Type B pancreatic cell (in vitro differentiated cells): ENCODE measurements at regions not wholly inside any gene's neighbourhood (a gene's known extent, or its start where the extent isn't known, plus 50 kb on each side); places are given as distances from the start of the nearest gene placed in this dataset.

Source experiments
- DNase-seq: peaks from one replicate; pipeline ENCODE4 v3.0.0; 2021; ENCODE audit warnings: mixed read lengths; ENCODE audit not compliant: unreplicated experiment; ENCODE audit errors: extremely low spot score
- H3K27ac Mint-ChIP-seq: 2 replicates; pipeline ENCODE4 v1.8.0; 2021; ENCODE audit warnings: mild to moderate bottlenecking, mixed read lengths
- H3K27me3 Mint-ChIP-seq: 2 replicates; pipeline ENCODE4 v1.8.0; 2021; ENCODE audit warnings: mixed read lengths
- H3K36me3 Mint-ChIP-seq: 2 replicates; pipeline ENCODE4 v1.8.0; 2021; ENCODE audit warnings: mixed read lengths
- H3K4me1 Mint-ChIP-seq: one replicate; pipeline ENCODE4 v1.8.0; 2021; ENCODE audit warnings: mixed read lengths; ENCODE audit not compliant: unreplicated experiment
- H3K4me3 Mint-ChIP-seq: 2 replicates; pipeline ENCODE4 v1.8.0; 2021; ENCODE audit warnings: mild to moderate bottlenecking, mixed read lengths
- H3K9me3 Mint-ChIP-seq: 2 replicates; pipeline ENCODE4 v1.8.0; 2021; ENCODE audit warnings: mixed read lengths
- CTCF ChIP-seq: fragments of 200-600 bp; sonication (generic); conservative IDR thresholded peaks from 2 replicates; pipeline ENCODE4 v1.5.0; 2021; ENCODE audit warnings: antibody characterized with exemption, mild to moderate bottlenecking

DNA sequence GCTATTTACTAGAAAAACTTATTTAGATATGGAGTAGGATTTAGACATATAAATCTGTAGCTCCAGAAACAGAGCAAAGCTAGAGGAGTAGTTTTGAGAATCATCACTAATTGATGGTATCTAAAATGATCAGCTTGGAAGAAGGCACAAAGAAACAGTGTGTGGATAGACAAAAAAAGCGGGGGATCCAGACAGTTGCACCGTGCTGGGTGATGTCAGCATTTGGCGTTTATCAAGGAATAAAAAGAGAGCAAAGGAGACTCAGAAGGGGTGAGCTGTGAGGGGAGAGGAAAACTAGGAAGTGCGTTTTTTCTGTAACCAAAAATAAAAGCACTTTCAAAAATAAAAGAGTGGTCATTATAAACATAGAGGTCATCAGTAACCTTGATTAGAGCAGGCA is 90.5 kb upstream of the GPRIN3 start:
- no peak overlapping the region for H3K27ac Mint-ChIP-seq
- no peak overlapping the region for H3K4me3 Mint-ChIP-seq
- H3K27me3 Mint-ChIP-seq: no peaks in the 10 kb centered on the region
- H3K4me1 Mint-ChIP-seq: no peaks in the 10 kb centered on the region
- H3K9me3 Mint-ChIP-seq: no peaks in the 10 kb centered on the region
- TF ChIP-seq CTCF: no peak
- no peaks in the 10 kb centered on the region for H3K36me3 Mint-ChIP-seq
- DNase-seq: no peak

DNA sequence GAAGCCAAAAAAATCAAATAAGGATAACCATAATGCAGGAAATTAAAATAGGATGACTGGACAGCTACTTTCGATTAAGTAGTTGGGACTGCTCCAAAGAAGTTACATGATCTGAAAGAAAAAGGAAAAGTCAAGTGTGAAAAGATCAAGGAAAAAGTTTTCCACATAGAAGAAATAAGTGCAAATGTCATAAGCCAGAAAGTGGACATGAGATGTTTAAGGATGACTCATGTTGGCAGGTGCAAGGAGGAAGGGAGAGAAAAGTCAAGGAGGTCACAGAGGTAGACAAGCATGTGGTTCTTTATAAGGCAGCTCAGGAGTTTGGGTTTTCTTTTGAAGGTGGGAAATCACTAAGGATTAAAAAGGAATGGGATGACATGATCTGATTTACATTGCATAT is 89.8 kb upstream of the GPRIN3 start:
- H3K4me3 Mint-ChIP-seq: no peak overlapping the region

GRCh38 chr4:89382439-89382838 is 74.8 kb upstream of the GPRIN3 start:
- H3K4me3 Mint-ChIP-seq: no peak overlapping the region
- no peak overlapping the region for H3K27ac Mint-ChIP-seq
- no peak for DNase-seq
- H3K36me3 Mint-ChIP-seq: no peaks in the 10 kb centered on the region
- H3K9me3 Mint-ChIP-seq: peaks cover 4% of the 10 kb centered on the region
- H3K27me3 Mint-ChIP-seq: peaks cover 10% of the 10 kb centered on the region
- TF ChIP-seq CTCF: no peak
- H3K4me1 Mint-ChIP-seq: no peaks in the 10 kb centered on the region

More for the DNA sequence above, 89.8 kb upstream of the GPRIN3 start:
- Mint-ChIP-seq H3K9me3 (no peaks in the 10 kb centered on the region), H3K27me3 (no peaks in the 10 kb centered on the region), H3K36me3 (no peaks in the 10 kb centered on the region), H3K4me1 (no peaks in the 10 kb centered on the region), H3K27ac (no peak overlapping the region)
- TF ChIP-seq CTCF: no peak
- DNase-seq: no peak

DNA sequence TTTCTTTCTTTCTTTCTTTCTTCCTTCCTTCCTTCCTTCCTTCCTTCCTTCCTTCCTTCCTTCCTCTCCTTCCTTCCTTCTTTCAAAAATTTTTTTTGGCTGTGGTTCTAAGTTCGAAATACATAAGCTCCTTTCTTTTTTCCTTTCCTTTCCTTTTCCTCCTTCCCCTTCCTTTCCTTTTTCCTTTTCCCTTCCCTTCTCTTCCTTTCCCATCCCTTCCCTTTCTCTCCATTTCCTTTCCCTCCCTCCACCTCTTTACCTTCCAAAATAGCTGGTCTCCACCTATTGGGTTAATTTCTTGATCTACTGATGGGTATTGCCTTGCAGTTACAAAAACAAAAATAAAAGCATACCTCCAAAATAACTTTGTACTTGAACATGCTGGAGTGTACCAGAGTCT is 73.4 kb upstream of the GPRIN3 start:
- Mint-ChIP-seq H3K4me1 (no peaks in the 10 kb centered on the region), H3K36me3 (no peaks in the 10 kb centered on the region), H3K27me3 (peaks cover 3% of the 10 kb centered on the region), H3K4me3 (no peak overlapping the region), H3K9me3 (no peaks in the 10 kb centered on the region), H3K27ac (no peak overlapping the region)
- no peak for DNase-seq
- TF ChIP-seq CTCF: no peak

GRCh38 chr4:89379511-89380044 is 72.0 kb upstream of the GPRIN3 start:
- Mint-ChIP-seq H3K4me3 (no peak overlapping the region), H3K27ac (no peak overlapping the region), H3K27me3 (no peaks in the 10 kb centered on the region), H3K9me3 (no peaks in the 10 kb centered on the region), H3K36me3 (no peaks in the 10 kb centered on the region), H3K4me1 (no peaks in the 10 kb centered on the region)
- no peak for DNase-seq
- no peak for TF ChIP-seq CTCF

GRCh38 chr4:89373394-89373793 is 65.8 kb upstream of the GPRIN3 start:
- no peaks in the 10 kb centered on the region for H3K9me3 Mint-ChIP-seq
- no peak overlapping the region for H3K4me3 Mint-ChIP-seq
- no peaks in the 10 kb centered on the region for H3K27me3 Mint-ChIP-seq
- DNase-seq: no peak
- no peaks in the 10 kb centered on the region for H3K4me1 Mint-ChIP-seq
- no peaks in the 10 kb centered on the region for H3K36me3 Mint-ChIP-seq
- TF ChIP-seq CTCF: no peak
- no peak overlapping the region for H3K27ac Mint-ChIP-seq
